HepG2 (cell line): ENCODE measurements at regions not wholly inside any gene's neighbourhood (a gene's known extent, or its start where the extent isn't known, plus 50 kb on each side); places are given as distances from the start of the nearest gene placed in this dataset.

Source experiments
- ATAC-seq: fragments of 200-7000 bp; cut with Tn5 transposase; 3 replicates; pipeline ENCODE4 v1.9.1; 2020; ENCODE audit warnings: mild to moderate bottlenecking, moderate library complexity
- BruUV-seq: library from RNA; stranded (reverse); fragments of 400-500 nt; replicated peaks from 2 replicates; lab custom pipeline; 2021; lab: Mats Ljungman, UMichigan
- CTCF ChIA-PET: fragments of 300-600 bp; formaldehyde crosslinking; extraction: SDS; loops from one replicate; lab custom pipeline; 2021; ENCODE audit warnings: low total read pairs, inconsistent platforms, low intra/inter-chr PET ratio; lab: Yijun Ruan, JAX
- POLR2A ChIA-PET: fragments of 350-600 bp; sonication (Branson Sonifier 250); formaldehyde crosslinking; loops from one replicate; lab custom pipeline; 2020; ENCODE audit warnings: antibody characterized with exemption, inconsistent platforms; lab: Yijun Ruan, JAX
- DNase-seq: peaks from one replicate; pipeline ENCODE4 v3.0.0-alpha.2; 2015; ENCODE audit warnings: low spot score
- FAIRE-seq: peaks from 3 replicates; lab custom pipeline; 2011; peaks lifted over from hg19 to GRCh38; lab: Jason Lieb, UNC
- H2AFZ ChIP-seq: one replicate; pipeline ENCODE4 v1.6.1; 2011; ENCODE audit warnings: low read length, inconsistent platforms
- H3K27ac ChIP-seq: fragments of 300-600 bp; 3 replicates; pipeline ENCODE4 v1.8.0; 2011; ENCODE audit warnings: mixed run types, mild to moderate bottlenecking, mixed read lengths, low read length, inconsistent platforms; ENCODE audit not compliant: insufficient read depth; ENCODE audit errors: extremely low read length
- H3K27me3 ChIP-seq, 2 experiments: fragments of 200-600 bp in 1 of 2; 2 replicates in 1 of 2; 3 replicates in 1 of 2; pipeline versions ENCODE4 v1.6.0 to v1.8.0; 2011; ENCODE audit warnings: low read length in 2 of 2, mild to moderate bottlenecking in 2 of 2, moderate library complexity in 2 of 2, inconsistent platforms in 1 of 2; ENCODE audit not compliant: insufficient read depth in 2 of 2, control insufficient read depth in 1 of 2
- H3K36me3 ChIP-seq, 2 experiments: fragments of 200-600 bp in 1 of 2; replicated peaks in 1 of 2; 2 replicates in 1 of 2; 3 replicates in 1 of 2; pipeline versions ENCODE4 v1.5.1 to v1.8.0; 2011; ENCODE audit warnings: low read length in 2 of 2, inconsistent platforms in 1 of 2; ENCODE audit not compliant: insufficient read depth in 2 of 2, control insufficient read depth in 1 of 2
- H3K4me1 ChIP-seq: 2 replicates; pipeline ENCODE4 v1.5.1; 2012; ENCODE audit warnings: low read length, inconsistent platforms; ENCODE audit not compliant: insufficient read depth
- H3K4me2 ChIP-seq: 2 replicates; pipeline ENCODE4 v1.6.0; 2011; ENCODE audit warnings: low read depth, low read length, inconsistent platforms
- H3K4me3 ChIP-seq, 3 experiments: fragments of 200-600 bp in 1 of 3; sonication (generic), shearing (Covaris generic) in 1 of 3; replicated peaks in 1 of 3; 2 replicates each; pipeline ENCODE4 v1.5.1; 2011 to 2016; ENCODE audit warnings: low read length in 3 of 3, inconsistent platforms in 2 of 3, low read depth in 2 of 3, mild to moderate bottlenecking in 2 of 3, control low read depth in 1 of 3, mixed read lengths in 1 of 3; ENCODE audit not compliant: insufficient read depth in 1 of 3
- H3K79me2 ChIP-seq: one replicate; pipeline ENCODE4 v1.6.1; 2011; ENCODE audit warnings: low read length, inconsistent platforms; ENCODE audit not compliant: insufficient read depth
- H3K9ac ChIP-seq: 2 replicates; pipeline ENCODE4 v1.6.0; 2011; ENCODE audit warnings: mild to moderate bottlenecking, low read depth, low read length, inconsistent platforms; ENCODE audit not compliant: insufficient read depth
- H3K9me3 ChIP-seq: 2 replicates; pipeline ENCODE4 v1.5.1; 2012; ENCODE audit warnings: mild to moderate bottlenecking, low read length
- H4K20me1 ChIP-seq: 2 replicates; pipeline ENCODE4 v1.6.0; 2011; ENCODE audit warnings: inconsistent platforms, mild to moderate bottlenecking, low read length, moderate library complexity; ENCODE audit not compliant: insufficient read depth
- FOXJ3 ChIP-seq: sonication (generic); formaldehyde crosslinking; IDR thresholded peaks from 2 replicates; pipeline ENCODE4 v1.4.0; 2020; ENCODE audit warnings: missing genetic modification reagents, mild to moderate bottlenecking, borderline replicate concordance
- GTF2F1 ChIP-seq: fragments of 150-350 bp; IDR thresholded peaks from 2 replicates; pipeline ENCODE4 v1.6.1; 2014; ENCODE audit warnings: low read length
- MBD4 ChIP-seq: IDR thresholded peaks from 2 replicates; pipeline ENCODE4 v1.6.1; 2012; ENCODE audit warnings: low read length, inconsistent platforms, borderline replicate concordance
- SATB2 ChIP-seq: sonication (generic); formaldehyde crosslinking; IDR thresholded peaks from 2 replicates; pipeline ENCODE4 v1.5.0; 2020; ENCODE audit warnings: missing genetic modification reagents
- SP5 ChIP-seq: IDR thresholded peaks from 2 replicates; pipeline ENCODE4 v1.6.1; 2016; ENCODE audit warnings: low read depth, borderline replicate concordance
- TBP ChIP-seq: sonication (generic); formaldehyde crosslinking; IDR thresholded peaks from 2 replicates; pipeline ENCODE4 v1.5.0; 2020; ENCODE audit warnings: missing genetic modification reagents
- ZBTB4 ChIP-seq: sonication (generic); formaldehyde crosslinking; IDR thresholded peaks from 2 replicates; pipeline ENCODE4 v1.4.0; 2020; ENCODE audit warnings: missing genetic modification reagents, mild to moderate bottlenecking, borderline replicate concordance
- ZNF280B ChIP-seq: sonication (generic); formaldehyde crosslinking; IDR thresholded peaks from 2 replicates; pipeline ENCODE4 v1.5.0; 2020; ENCODE audit warnings: missing genetic modification reagents, mild to moderate bottlenecking, borderline replicate concordance
- ZNF362 ChIP-seq: sonication (generic); formaldehyde crosslinking; IDR thresholded peaks from 2 replicates; pipeline ENCODE4 v1.4.0; 2020; ENCODE audit warnings: missing genetic modification reagents, mild to moderate bottlenecking, borderline replicate concordance
- ZNF501 ChIP-seq: sonication (generic); formaldehyde crosslinking; IDR thresholded peaks from 2 replicates; pipeline ENCODE4 v1.5.1; 2020; ENCODE audit warnings: mild to moderate bottlenecking, moderate library complexity, missing genetic modification reagents
- ZNF572 ChIP-seq: sonication (generic); formaldehyde crosslinking; IDR thresholded peaks from 2 replicates; pipeline ENCODE4 v1.5.1; 2020; ENCODE audit warnings: mild to moderate bottlenecking, missing genetic modification reagents
- ZNF605 ChIP-seq: sonication (generic); formaldehyde crosslinking; IDR thresholded peaks from 2 replicates; pipeline ENCODE4 v1.8.0; 2022; ENCODE audit warnings: mild to moderate bottlenecking, missing genetic modification reagents
- ZNF670 ChIP-seq: sonication (generic); formaldehyde crosslinking; IDR thresholded peaks from 2 replicates; pipeline ENCODE4 v1.8.0; 2022; ENCODE audit warnings: mild to moderate bottlenecking, missing genetic modification reagents, borderline replicate concordance
- WGBS: methylation state at CpG from one replicate; pipeline ENCODE4 v1.1.6; 2017; ENCODE audit warnings: low lambda C conversion rate; 5-methylcytosine and 5-hydroxymethylcytosine counted together
- in situ Hi-C: cut with HindIII; loops from 2 replicates; pipeline ENCODE4 v1.10.0; 2017; ENCODE audit warnings: low pct_unique_long_range_greater_than_20kb; ENCODE audit not compliant: extremely low pct_ligation_motif_present
- intact Hi-C: fragments of 100-400 bp; cut with micrococcal nuclease; formaldehyde crosslinking; loops from one replicate; pipeline ENCODE4 v1.10.0; 2022; ENCODE audit not compliant: unreplicated experiment
- TF ChIP-seq, protein P1 (sequence below): IDR thresholded peaks from 2 replicates; pipeline ENCODE4 v1.4.0; 2020; ENCODE audit warnings: mild to moderate bottlenecking, missing genetic modification reagents

DNA sequence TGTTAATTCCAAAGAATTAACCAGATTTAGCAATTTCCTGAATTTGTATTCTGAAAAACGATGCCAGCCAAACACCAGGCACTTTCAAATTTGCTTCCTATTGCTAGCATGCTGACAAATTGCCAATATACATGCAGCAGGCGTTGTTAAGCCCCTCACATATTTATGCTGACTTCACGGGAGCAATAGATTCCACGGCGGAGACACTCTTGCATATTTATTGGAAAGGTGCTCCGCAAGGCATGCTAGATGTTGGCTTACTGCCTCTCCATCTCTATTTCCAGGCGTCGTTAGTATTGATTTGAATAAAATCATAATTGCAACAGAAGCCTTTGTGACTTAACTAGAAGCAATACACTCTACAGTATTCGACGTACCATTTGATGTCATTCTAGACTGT is 211.0 kb upstream of the IRX5 start:
- intact Hi-C loops = no loop called here
- no peaks in the 10 kb centered on the region for H3K36me3 ChIP-seq
- H3K27ac ChIP-seq = no peak overlapping the region
- no peaks in the 10 kb centered on the region for H4K20me1 ChIP-seq
- H2AFZ ChIP-seq = no peak overlapping the region
- CTCF ChIA-PET = no interaction called here
- H3K4me3 ChIP-seq = no peak overlapping the region
- TF ChIP-seq GTF2F1 (no peak), TBP (CRISPR knock-in tag) (no peak), FOXJ3 (CRISPR knock-in tag) (no peak), SATB2 (no peak), ZBTB4 (CRISPR knock-in tag) (no peak), ZNF605 (no peak), ZNF501 (CRISPR knock-in tag) (no peak), ZNF280B (no peak), ZNF362 (CRISPR knock-in tag) (no peak), SP5 (CRISPR knock-in tag) (no peak), ZNF670 (no peak), MBD4 (no peak), ZNF572 (CRISPR knock-in tag) (no peak)
- TF ChIP-seq, protein P1, sequence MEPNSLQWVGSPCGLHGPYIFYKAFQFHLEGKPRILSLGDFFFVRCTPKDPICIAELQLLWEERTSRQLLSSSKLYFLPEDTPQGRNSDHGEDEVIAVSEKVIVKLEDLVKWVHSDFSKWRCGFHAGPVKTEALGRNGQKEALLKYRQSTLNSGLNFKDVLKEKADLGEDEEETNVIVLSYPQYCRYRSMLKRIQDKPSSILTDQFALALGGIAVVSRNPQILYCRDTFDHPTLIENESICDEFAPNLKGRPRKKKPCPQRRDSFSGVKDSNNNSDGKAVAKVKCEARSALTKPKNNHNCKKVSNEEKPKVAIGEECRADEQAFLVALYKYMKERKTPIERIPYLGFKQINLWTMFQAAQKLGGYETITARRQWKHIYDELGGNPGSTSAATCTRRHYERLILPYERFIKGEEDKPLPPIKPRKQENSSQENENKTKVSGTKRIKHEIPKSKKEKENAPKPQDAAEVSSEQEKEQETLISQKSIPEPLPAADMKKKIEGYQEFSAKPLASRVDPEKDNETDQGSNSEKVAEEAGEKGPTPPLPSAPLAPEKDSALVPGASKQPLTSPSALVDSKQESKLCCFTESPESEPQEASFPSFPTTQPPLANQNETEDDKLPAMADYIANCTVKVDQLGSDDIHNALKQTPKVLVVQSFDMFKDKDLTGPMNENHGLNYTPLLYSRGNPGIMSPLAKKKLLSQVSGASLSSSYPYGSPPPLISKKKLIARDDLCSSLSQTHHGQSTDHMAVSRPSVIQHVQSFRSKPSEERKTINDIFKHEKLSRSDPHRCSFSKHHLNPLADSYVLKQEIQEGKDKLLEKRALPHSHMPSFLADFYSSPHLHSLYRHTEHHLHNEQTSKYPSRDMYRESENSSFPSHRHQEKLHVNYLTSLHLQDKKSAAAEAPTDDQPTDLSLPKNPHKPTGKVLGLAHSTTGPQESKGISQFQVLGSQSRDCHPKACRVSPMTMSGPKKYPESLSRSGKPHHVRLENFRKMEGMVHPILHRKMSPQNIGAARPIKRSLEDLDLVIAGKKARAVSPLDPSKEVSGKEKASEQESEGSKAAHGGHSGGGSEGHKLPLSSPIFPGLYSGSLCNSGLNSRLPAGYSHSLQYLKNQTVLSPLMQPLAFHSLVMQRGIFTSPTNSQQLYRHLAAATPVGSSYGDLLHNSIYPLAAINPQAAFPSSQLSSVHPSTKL (CRISPR knock-in tag) = no peak
- POLR2A ChIA-PET = no interaction called here
- no peaks in the 10 kb centered on the region; a peak in 3 of 5 replicates for H3K27me3 ChIP-seq
- no peaks in the 10 kb centered on the region for H3K79me2 ChIP-seq
- no peaks in the 10 kb centered on the region for H3K9me3 ChIP-seq
- H3K9ac ChIP-seq = no peak overlapping the region
- peaks cover 19% of the 10 kb centered on the region for H3K4me1 ChIP-seq
- BruUV-seq = no TSS peak
- 74% methylated on average over 10 of the region's 10 CpGs for WGBS
- no peak for ATAC-seq
- H3K4me2 ChIP-seq = no peak overlapping the region
- DNase-seq = no peak
- FAIRE-seq = no peak
- in situ Hi-C loops = no loop called here
